CD8-positive, alpha-beta memory T cell (primary cell): ENCODE measurements at regions not wholly inside any gene's neighbourhood (a gene's known extent, or its start where the extent isn't known, plus 50 kb on each side); places are given as distances from the start of the nearest gene placed in this dataset.

Experiments used
- CTCF ChIA-PET: fragments of 350-600 bp; sonication (Branson Sonifier 250); formaldehyde crosslinking; loops from one replicate; lab custom pipeline; 2021; ENCODE audit warnings: antibody characterized with exemption; lab: Charles Lee
- POLR2A ChIA-PET: fragments of 350-600 bp; sonication (Branson Sonifier 250); formaldehyde crosslinking; loops from one replicate; lab custom pipeline; 2021; ENCODE audit warnings: antibody characterized with exemption; lab: Charles Lee
- DNase-seq, 5 donors: peaks; one replicate each; pipeline versions ENCODE4 v3.0.0 to v3.0.0-alpha.2; 2020 to 2022; ENCODE audit warnings: mixed read lengths in 1 of 5
- H3K27ac ChIP-seq: one replicate; pipeline ENCODE4 v1.7.0; 2013; ENCODE audit warnings: low read depth, mild to moderate bottlenecking, low read length, moderate library complexity
- H3K27me3 ChIP-seq: 2 replicates; pipeline ENCODE4 v1.7.0; 2013; ENCODE audit warnings: low read length, mild to moderate bottlenecking; ENCODE audit not compliant: insufficient read depth, poor library complexity, severe bottlenecking
- H3K36me3 ChIP-seq: 2 replicates; pipeline ENCODE4 v1.7.0; 2013; ENCODE audit warnings: mild to moderate bottlenecking, low read length, moderate library complexity; ENCODE audit not compliant: insufficient read depth
- H3K4me1 ChIP-seq: 2 replicates; pipeline ENCODE4 v1.7.0; 2013; ENCODE audit warnings: mild to moderate bottlenecking, low read length, moderate library complexity; ENCODE audit not compliant: insufficient read depth
- H3K4me3 ChIP-seq: 2 replicates; pipeline ENCODE4 v1.7.0; 2013; ENCODE audit warnings: mild to moderate bottlenecking, low read length
- H3K9me3 ChIP-seq: 2 replicates; pipeline ENCODE4 v1.7.0; 2013; ENCODE audit warnings: mild to moderate bottlenecking, low read length
- H3K27ac Mint-ChIP-seq, 8 donors: one replicate each; pipeline ENCODE4 v1.8.0; 2020 to 2021; ENCODE audit warnings: mixed read lengths in 8 of 8, mild to moderate bottlenecking in 6 of 8, inconsistent platforms in 3 of 8, moderate library complexity in 3 of 8
- H3K27me3 Mint-ChIP-seq, 2 donors: one replicate each; pipeline ENCODE4 v1.8.0; 2020 to 2021; ENCODE audit warnings: mixed read lengths in 2 of 2, mild to moderate bottlenecking in 1 of 2, moderate library complexity in 1 of 2
- H3K36me3 Mint-ChIP-seq, 3 donors: one replicate each; pipeline ENCODE4 v1.8.0; 2020 to 2021; ENCODE audit warnings: mixed read lengths in 3 of 3, inconsistent platforms in 1 of 3, mild to moderate bottlenecking in 1 of 3
- H3K4me1 Mint-ChIP-seq, 3 donors: one replicate each; pipeline ENCODE4 v1.8.0; 2020 to 2021; ENCODE audit warnings: mixed read lengths in 3 of 3, inconsistent platforms in 1 of 3, mild to moderate bottlenecking in 1 of 3
- H3K4me3 Mint-ChIP-seq, 7 donors: one replicate each; pipeline ENCODE4 v1.8.0; 2020 to 2021; ENCODE audit warnings: mixed read lengths in 7 of 7, mild to moderate bottlenecking in 6 of 7, moderate library complexity in 4 of 7, inconsistent platforms in 2 of 7
- H3K9me3 Mint-ChIP-seq, 5 donors: one replicate each; pipeline ENCODE4 v1.8.0; 2020 to 2022; ENCODE audit warnings: mixed read lengths in 5 of 5, mild to moderate bottlenecking in 3 of 5, moderate library complexity in 2 of 5, inconsistent platforms in 1 of 5

DNA sequence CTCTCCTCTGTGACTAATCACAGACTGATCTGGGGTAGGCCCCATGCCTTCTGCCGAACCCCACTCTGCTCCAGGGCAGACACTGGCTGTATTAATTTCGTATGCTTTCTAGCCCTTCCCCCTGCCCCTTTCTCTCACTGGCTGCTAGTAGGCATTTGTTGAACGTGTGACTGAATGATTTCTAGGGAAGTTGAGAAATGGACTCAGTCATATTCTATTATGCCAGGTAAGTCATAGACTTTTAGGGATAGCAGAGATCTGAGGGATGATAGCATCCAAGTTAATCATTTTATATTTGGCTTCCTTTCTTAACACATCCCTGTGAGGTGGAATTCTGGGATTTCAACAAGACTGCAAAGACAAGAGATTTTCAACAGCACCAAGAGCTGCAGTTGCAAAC, 166.4 kb downstream of the FGF9 start:
- H3K4me3 ChIP-seq, result no peak overlapping the region
- no peaks in the 10 kb centered on the region for H3K36me3 Mint-ChIP-seq
- H3K27me3 ChIP-seq, result no peaks in the 10 kb centered on the region
- H3K4me1 ChIP-seq, result no peaks in the 10 kb centered on the region
- no peak for DNase-seq
- H3K27ac ChIP-seq, result no peak overlapping the region
- no peaks in the 10 kb centered on the region for H3K36me3 ChIP-seq
- no peak overlapping the region for H3K27ac Mint-ChIP-seq
- POLR2A ChIA-PET, result no interaction called here
- no peaks in the 10 kb centered on the region for H3K27me3 Mint-ChIP-seq
- no peak overlapping the region for H3K4me3 Mint-ChIP-seq
- CTCF ChIA-PET, result no interaction called here
- no peaks in the 10 kb centered on the region for H3K9me3 Mint-ChIP-seq
- H3K4me1 Mint-ChIP-seq, result no peaks in the 10 kb centered on the region
- no peaks in the 10 kb centered on the region for H3K9me3 ChIP-seq

DNA sequence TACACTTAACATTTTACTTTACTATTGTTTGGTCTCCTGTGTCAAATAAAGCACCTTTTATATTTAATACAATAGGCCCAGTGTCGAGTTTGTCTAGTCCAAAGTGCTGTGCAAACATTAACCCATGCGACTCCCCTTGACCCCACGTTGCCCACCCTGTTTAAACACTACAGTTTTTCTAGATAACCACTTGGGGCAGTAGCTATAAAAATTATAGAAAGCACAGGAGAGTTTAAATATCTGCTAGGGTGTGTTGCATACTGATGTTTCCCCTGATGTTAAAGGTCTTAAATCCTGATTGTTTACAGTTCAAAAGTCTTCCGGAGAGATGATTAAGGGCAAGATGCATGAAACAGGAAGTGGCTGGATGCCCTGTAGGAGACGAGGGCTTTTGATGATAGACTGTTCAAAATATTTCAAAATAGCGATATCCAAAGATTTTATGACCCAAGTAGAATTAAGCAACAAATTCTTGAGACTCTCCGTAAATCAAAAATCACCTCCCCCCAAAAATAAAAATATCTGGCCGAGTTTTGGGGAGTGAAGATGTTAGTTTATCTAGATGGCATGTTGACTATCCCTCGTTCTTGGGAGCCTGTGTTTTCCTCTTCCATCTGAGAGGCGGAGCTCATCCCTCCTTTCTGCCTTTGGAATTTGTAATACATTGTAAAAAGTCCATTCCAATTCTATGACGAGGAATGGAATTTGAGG, 167.1 kb downstream of the FGF9 start:
- Histone ChIP-seq H3K4me3 (no peak overlapping the region), H3K4me1 (no peaks in the 10 kb centered on the region), H3K9me3 (no peaks in the 10 kb centered on the region), H3K27ac (no peak overlapping the region), H3K36me3 (no peaks in the 10 kb centered on the region), H3K27me3 (no peaks in the 10 kb centered on the region)
- Mint-ChIP-seq H3K4me3 (no peak overlapping the region), H3K4me1 (no peaks in the 10 kb centered on the region), H3K27ac (no peak overlapping the region), H3K9me3 (no peaks in the 10 kb centered on the region), H3K27me3 (no peaks in the 10 kb centered on the region), H3K36me3 (no peaks in the 10 kb centered on the region)
- POLR2A ChIA-PET, result no interaction called here
- CTCF ChIA-PET, result interaction anchor here (1.3 kb wide), 1 partner anchor 224 kb away, joined by 3 read pairs; no protein-coding TSS in a partner anchor
- DNase-seq, result no peak

DNA sequence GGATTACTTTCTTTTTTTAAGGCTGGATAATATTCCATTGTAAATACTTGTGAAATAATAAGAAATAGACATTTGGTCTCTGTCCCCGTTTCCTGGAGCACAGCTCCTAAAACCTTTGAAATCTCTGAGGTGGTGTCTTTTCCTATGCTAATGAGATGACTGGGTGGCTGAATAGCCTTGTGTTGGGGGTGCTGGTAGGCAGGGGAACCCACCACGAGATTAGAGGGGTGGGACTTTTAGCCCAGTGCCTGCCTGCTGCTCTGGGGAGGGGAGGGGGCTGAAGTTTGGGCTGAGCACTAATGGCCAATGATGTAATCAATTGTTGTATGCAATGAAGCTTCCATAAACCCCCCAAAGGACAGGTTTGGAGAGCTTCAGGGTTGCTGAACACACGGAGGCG, 175.7 kb downstream of the FGF9 start:
- H3K36me3 Mint-ChIP-seq, result no peaks in the 10 kb centered on the region
- Histone ChIP-seq H3K36me3 (no peaks in the 10 kb centered on the region), H3K27ac (no peak overlapping the region), H3K9me3 (no peaks in the 10 kb centered on the region), H3K27me3 (no peaks in the 10 kb centered on the region), H3K4me1 (no peaks in the 10 kb centered on the region), H3K4me3 (no peak overlapping the region)
- no peak overlapping the region for H3K27ac Mint-ChIP-seq
- H3K4me1 Mint-ChIP-seq, result peaks cover 0 to 7% (median 6%) of the 10 kb centered on the region in 3 donors
- CTCF ChIA-PET, result interaction anchor here (0.9 to 1.3 kb wide), 3 partner anchors 208 to 439 kb away, joined by 3 read pairs; no protein-coding TSS in a partner anchor
- H3K9me3 Mint-ChIP-seq, result no peaks in the 10 kb centered on the region
- POLR2A ChIA-PET, result no interaction called here
- no peak overlapping the region for H3K4me3 Mint-ChIP-seq
- peaks cover 1 to 5% of the 10 kb centered on the region in 2 donors for H3K27me3 Mint-ChIP-seq
- DNase-seq, result no peak

DNA sequence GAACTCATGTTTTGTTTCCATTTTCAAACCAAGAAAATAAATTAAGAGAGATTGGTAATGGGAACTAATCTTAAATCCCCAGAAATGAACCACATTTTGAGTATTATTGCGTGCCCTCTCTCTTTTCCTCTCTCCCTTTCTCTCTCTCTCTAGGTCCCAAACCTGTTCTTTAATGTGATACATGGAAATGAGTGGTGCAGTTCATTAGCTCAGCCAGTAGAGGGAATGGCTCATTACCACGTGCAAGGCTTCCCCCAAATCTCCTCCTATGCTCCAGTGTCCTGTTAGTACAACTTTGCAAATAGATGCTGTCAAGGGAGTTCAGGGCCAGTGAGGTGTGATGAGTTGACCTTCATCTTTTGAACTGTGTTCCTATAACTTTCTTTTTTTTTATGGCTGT, 178.4 kb downstream of the FGF9 start:
- ChIA-PET POLR2A (no interaction called here), CTCF (interaction anchor here (0.9 kb wide), 1 partner anchor 431 kb away, joined by 3 read pairs; no protein-coding TSS in a partner anchor)
- H3K36me3 ChIP-seq, result no peaks in the 10 kb centered on the region

DNA sequence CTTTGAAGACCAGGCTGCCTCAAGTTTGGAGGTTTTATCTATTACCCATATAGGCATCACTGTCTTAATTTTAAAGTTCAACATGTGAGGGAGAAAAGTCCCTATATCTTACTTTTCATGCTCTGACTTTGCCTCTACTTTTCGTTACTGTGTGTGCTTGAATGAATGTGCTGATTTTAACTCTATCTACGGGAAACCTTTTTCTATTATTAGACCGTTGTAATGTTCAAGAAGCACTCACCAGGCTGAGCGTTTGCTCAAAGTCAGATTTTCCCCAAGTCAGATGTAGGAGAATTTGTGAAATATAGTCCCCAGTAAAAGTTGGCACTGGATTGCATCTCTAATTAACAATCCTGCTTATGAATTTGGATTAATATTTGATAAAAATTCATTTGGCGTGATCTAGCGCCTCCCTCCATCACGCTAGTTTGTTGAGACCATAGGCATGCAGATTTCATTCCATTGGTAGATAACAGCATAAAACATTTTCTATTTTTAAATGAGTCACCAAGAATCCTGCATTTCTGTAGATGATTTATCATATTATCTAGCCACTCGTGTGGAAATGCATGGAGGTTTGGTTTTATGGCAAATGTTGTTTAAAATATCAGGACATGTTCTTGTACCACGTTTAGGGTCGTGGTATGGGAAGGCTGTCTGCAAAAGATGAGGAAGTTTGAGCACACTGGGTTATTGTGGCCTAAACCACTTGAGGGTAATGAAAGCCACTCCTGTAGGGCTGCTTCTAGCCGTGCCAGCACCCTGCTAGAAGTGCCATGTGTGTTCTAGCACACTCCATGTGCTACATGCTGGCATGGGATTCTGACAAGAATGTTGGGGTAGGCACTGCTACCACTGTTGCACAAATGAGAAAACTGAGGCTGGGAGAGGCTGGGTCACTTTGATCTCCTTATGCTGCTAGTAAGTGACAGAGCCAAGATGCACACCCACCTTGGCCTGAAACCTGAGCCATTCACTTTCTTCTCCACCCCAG, 179.4 kb downstream of the FGF9 start:
- Mint-ChIP-seq H3K27me3 (peaks cover 0 to 5% of the 10 kb centered on the region in 2 donors), H3K4me3 (no peak overlapping the region), H3K27ac (peak overlapping the region in 1 of 8 donors; percentile 25), H3K4me1 (peaks cover 0 to 7% (median 6%) of the 10 kb centered on the region in 3 donors), H3K36me3 (no peaks in the 10 kb centered on the region), H3K9me3 (no peaks in the 10 kb centered on the region)
- Histone ChIP-seq H3K9me3 (no peaks in the 10 kb centered on the region), H3K36me3 (no peaks in the 10 kb centered on the region), H3K4me3 (no peak overlapping the region), H3K27ac (no peak overlapping the region), H3K27me3 (no peaks in the 10 kb centered on the region), H3K4me1 (no peaks in the 10 kb centered on the region)
- ChIA-PET POLR2A (no interaction called here), CTCF (no interaction called here)
- DNase-seq, result no peak

More for the DNA sequence above, 178.4 kb downstream of the FGF9 start:
- Mint-ChIP-seq H3K27ac (peak overlapping the region in 2 of 8 donors; percentile 3 to 72), H3K27me3 (peaks cover 1 to 5% of the 10 kb centered on the region in 2 donors), H3K4me3 (no peak overlapping the region), H3K36me3 (no peaks in the 10 kb centered on the region), H3K4me1 (peaks cover 0 to 7% (median 6%) of the 10 kb centered on the region in 3 donors), H3K9me3 (no peaks in the 10 kb centered on the region)
- peak in 3 of 5 donors; percentile 10 to 48 (median 13) for DNase-seq
- no peak overlapping the region for H3K27ac ChIP-seq
- H3K4me3 ChIP-seq, result no peak overlapping the region
- no peaks in the 10 kb centered on the region for H3K9me3 ChIP-seq
- no peaks in the 10 kb centered on the region for H3K4me1 ChIP-seq
- no peaks in the 10 kb centered on the region for H3K27me3 ChIP-seq

DNA sequence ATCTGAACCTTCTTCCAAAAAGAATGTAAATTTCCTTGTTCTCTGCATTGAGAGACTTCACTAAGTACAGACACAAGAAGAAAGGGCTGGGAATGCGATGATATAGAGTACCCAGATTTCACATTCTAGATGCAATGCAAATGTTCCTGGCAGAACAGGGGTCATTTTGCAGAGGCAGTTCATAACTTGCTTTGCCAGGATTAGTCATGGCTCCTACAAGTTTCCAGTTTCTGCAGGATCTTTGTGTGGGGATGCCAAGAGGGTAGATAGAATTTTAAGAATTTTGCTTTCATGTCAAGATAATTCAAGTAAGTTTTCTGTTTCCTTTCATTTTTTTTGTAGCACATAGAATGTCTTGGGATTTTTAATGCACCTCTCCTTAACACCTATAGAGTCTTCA, 181.2 kb downstream of the FGF9 start:
- ChIA-PET POLR2A (no interaction called here), CTCF (no interaction called here)
- peaks cover 0 to 7% (median 6%) of the 10 kb centered on the region in 3 donors for H3K4me1 Mint-ChIP-seq
- no peaks in the 10 kb centered on the region for H3K9me3 Mint-ChIP-seq
- H3K27me3 Mint-ChIP-seq, result peaks cover 0 to 4% of the 10 kb centered on the region in 2 donors
- H3K4me3 Mint-ChIP-seq, result no peak overlapping the region
- no peaks in the 10 kb centered on the region for H3K36me3 Mint-ChIP-seq
- H3K36me3 ChIP-seq, result no peaks in the 10 kb centered on the region
- no peaks in the 10 kb centered on the region for H3K4me1 ChIP-seq
- H3K4me3 ChIP-seq, result no peak overlapping the region
- H3K27ac ChIP-seq, result no peak overlapping the region
- H3K9me3 ChIP-seq, result no peaks in the 10 kb centered on the region
- DNase-seq, result no peak
- H3K27me3 ChIP-seq, result no peaks in the 10 kb centered on the region
- H3K27ac Mint-ChIP-seq, result no peak overlapping the region

DNA sequence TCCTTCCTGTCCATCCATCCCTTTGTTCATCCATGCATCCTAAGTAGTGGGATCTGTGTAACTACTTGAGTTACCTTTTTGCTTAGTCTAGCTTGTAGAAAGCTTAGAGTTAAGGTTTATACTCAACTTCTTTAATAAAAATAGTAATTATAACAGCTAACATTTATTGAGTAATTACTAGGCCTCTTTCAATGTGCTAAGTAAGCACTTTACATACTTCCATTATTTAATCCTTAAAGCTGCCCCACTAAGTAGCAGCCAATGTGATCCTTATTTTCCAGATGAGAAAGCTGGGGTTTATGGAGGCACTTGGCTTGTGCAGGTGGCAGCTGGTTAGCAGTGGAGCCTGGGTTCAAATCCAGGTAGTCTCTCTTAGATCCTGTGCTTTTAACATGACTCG, 182.9 kb downstream of the FGF9 start:
- ChIA-PET CTCF (interaction anchor here (1.3 kb wide), 1 partner anchor 9 kb away, joined by 3 read pairs; no protein-coding TSS in a partner anchor), POLR2A (no interaction called here)
- H3K9me3 Mint-ChIP-seq, result no peaks in the 10 kb centered on the region
- peaks cover 0 to 7% (median 6%) of the 10 kb centered on the region in 3 donors for H3K4me1 Mint-ChIP-seq
- H3K36me3 ChIP-seq, result no peaks in the 10 kb centered on the region
- no peak overlapping the region for H3K4me3 Mint-ChIP-seq
- H3K27ac Mint-ChIP-seq, result peak overlapping the region in 1 of 8 donors; percentile 15
- no peaks in the 10 kb centered on the region for H3K9me3 ChIP-seq
- H3K27ac ChIP-seq, result no peak overlapping the region
- H3K4me1 ChIP-seq, result no peaks in the 10 kb centered on the region
- peaks cover 0 to 1% of the 10 kb centered on the region in 2 donors for H3K27me3 Mint-ChIP-seq
- H3K4me3 ChIP-seq, result no peak overlapping the region
- no peaks in the 10 kb centered on the region for H3K36me3 Mint-ChIP-seq
- DNase-seq, result no peak
- no peaks in the 10 kb centered on the region for H3K27me3 ChIP-seq

DNA sequence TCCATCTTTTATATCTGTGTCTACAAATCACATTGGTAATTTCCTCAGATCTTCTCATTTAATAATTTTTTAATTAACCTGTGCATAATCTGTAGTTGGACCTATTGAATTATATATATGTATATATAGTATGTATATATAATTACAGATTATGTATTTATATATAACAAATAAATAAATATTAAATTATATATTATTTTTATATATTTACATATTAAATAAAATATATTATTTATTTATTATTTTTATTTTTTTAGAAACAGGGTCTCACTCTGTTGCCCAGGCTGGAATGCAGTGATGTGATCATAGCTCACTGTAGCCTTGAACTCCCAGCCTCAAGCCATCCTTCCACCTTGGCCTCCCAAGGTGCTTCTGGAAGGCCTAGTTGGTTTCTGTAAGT, 197.9 kb downstream of the FGF9 start:
- H3K27ac Mint-ChIP-seq, result no peak overlapping the region
- H3K36me3 Mint-ChIP-seq, result peaks cover 0 to 1% (median 0%) of the 10 kb centered on the region in 3 donors
- no peak overlapping the region for H3K4me3 Mint-ChIP-seq
- DNase-seq, result no peak
- Histone ChIP-seq H3K4me3 (no peak overlapping the region), H3K4me1 (no peaks in the 10 kb centered on the region), H3K36me3 (no peaks in the 10 kb centered on the region), H3K27me3 (no peaks in the 10 kb centered on the region), H3K27ac (no peak overlapping the region), H3K9me3 (no peaks in the 10 kb centered on the region)
- H3K4me1 Mint-ChIP-seq, result no peaks in the 10 kb centered on the region
- ChIA-PET CTCF (no interaction called here), POLR2A (no interaction called here)
- peaks cover 3 to 7% (median 7%) of the 10 kb centered on the region in 5 donors for H3K9me3 Mint-ChIP-seq
- H3K27me3 Mint-ChIP-seq, result peaks cover 9 to 17% of the 10 kb centered on the region in 2 donors
